GF-D8 (cell line): ENCODE measurements at regions not wholly inside any gene's neighbourhood (a gene's known extent, or its start where the extent isn't known, plus 50 kb on each side); places are given as distances from the start of the nearest gene placed in this dataset.

Experiments
- DNase-seq: peaks from one replicate; lab custom pipeline; 2025; lab: John Stamatoyannopoulos, UW

DNA sequence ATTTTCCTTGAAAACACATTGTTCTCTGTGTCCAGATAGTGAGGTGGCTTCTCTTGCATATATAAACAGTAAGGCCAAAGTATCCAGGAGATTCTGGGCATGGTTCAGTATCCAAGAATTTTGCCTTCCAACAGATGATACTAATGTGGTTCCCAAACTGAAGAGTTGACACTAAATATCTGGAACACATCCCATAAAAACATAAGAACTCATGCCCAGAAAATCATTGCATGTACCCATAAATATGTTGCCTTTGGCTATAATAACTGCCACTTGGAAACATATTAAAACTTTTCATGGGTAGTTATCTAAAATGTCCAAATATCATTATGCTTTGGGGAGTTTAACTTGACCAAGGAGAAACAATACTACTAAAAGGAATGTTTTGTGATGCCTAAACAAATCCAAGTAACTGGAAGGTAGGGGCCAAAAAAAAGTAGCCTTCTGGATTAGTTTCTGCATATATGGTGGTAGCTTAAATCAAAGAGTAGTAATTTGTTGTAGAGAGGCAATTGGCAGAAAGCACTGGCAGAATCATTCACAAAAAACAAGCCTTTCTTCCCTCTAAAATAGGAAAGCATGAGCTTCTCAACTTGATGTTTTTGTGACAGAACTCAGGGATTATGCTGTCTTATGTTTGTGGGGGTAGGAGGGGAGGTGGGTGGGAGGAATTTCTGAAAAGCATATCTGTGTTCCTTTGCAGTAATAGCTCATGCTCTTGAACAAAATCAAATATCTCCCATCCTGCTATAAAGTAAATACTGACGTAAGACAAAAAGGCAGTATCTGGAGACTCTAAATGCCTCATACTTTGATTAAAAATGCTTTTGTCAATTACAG is 753.9 kb downstream of the TUSC7 start:
- no peak for DNase-seq

DNA sequence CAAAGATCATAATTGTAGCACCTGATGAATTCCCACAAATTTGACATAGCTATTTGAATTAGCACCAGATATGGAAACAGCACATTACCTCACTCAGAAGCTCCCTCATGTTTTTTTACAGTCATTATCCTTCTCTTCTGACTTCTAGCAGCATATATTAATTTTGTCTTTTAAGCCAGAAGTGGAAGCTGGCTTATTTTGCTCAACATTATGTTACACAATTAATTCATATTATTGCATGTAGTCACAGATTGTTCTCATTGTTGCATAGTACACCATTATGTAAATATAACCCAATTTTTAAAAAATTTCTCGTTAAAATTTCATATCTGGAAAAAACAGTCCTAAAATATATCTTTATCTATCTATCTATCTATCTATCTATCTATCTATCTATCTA is 762.3 kb downstream of the TUSC7 start:
- no peak for DNase-seq

DNA sequence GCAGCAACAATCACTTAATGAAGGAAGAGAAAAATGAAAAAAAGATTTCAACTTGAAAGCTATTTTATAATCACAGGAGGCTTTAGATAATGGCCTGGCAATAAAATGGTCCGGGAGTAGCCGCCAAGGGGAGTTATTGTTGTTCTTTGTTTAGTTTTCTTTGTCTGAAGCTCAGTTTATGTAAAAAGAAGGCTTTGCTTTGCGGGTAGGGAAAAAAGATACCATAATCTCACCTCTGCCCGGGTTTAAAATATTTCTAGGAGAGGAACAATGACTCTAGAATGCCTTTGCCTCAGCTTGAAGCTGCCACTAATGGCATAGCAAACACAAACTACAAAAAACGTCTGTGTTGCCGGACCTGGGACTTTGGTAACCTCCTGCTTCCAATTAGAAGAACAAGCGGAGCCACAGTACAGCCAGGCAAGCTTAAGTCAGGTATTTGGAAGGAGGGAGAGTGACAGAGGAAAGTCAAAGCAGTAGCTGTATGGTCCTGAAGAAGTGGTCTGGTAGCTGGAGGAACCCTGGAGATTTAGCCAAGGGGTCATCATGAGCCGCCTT is 764.5 kb downstream of the TUSC7 start:
- DNase-seq: no peak

DNA sequence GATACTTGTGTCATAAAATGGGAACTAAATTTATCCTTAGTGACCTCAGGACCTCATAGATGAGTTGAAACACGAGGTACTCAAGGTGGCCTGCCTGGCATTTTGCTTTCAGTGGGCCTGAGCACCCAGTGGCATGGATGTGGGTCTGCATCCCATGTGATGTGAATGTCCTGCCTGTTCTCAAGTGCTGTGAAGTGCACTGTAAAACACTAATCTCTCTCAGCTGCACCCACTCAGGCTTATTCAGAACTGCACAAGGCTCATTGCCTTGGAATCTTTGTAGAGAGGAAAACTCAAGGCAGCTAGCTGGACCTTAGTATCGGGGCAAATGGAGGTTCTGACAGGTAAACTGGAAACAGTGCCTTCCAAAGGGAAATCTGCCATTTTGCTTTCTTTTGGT is 767.0 kb downstream of the TUSC7 start:
- no peak for DNase-seq

DNA sequence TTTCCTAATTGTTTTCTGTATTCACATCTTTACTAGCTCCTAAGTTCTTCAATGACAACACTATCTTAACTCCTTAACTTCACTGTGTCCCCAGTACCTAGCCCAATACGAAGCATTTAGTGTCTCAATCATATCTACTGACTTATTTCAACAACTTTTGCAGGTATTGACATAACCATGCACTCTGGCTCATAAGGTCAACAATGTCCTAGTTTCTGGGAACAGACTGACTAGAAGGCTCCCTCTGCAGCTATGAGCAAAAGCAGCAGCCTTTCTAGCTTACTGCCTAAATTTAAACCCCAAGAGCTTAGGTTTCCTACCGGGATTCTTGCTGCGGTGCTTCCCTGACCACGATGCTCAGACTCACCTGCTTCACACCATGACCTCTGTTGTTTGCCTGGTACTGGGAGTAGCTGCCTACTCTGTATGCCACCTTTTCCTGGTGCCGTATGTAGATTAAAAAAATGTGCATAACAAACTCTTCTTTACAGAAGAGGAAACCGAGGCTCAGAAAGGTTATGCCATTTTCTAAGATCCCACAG is 767.7 kb downstream of the TUSC7 start:
- DNase-seq: no peak

DNA sequence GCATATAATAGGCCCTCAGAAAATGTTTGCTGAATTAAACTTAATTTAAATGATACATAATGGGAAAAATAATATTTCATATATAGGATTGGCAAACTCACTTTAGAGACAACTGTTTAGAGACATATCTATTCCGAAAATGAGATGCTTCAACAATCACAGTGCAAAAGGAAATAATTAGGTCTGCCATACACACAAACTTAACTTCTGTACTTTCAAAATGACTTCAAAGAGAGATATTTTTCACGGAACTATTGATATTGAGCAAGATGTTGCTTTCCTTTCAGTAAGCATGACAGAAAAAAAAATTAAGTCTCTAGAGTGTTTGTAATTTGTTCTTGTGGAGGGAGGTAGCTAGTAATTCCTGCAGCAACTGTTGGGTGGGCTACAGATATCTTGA is 769.5 kb downstream of the TUSC7 start:
- DNase-seq: no peak

DNA sequence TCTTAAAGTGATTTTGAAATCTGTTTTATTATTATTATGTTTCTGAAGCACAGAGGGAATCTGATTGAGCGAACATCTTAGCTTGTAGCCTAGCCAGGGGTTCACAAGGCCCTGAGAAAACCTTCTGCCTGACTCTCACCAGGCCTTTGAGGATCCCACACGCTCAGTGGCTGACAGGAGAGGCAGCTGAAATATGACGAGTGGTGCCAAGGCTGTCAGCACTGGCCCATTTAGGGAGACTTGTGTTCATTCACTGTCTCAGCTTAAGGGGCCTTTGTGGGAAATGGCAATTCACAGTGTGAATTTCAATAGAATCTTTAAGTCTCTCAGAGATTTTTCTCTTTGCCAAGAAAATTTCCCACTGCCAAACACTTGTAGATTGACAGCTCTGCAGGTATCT is 770.9 kb downstream of the TUSC7 start:
- DNase-seq: no peak

DNA sequence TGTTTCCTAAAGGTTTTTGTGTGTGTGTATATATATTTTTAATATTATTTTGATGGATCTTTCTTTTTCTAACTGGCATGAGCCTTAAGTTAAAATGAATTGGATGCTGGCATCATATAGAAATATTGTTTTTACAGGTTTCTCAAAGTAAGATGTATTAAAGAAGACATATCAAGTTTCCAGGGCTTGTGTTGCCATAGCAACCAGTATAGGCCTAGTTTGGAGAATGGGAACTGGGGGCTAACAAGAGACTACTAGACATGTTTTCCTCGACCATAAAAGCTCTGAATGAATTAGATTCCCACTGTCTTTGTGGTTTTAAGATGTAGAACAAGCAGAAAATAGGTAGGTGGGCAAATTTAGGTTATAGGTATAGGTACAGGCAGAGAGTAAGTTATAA is 771.4 kb downstream of the TUSC7 start:
- no peak for DNase-seq

DNA sequence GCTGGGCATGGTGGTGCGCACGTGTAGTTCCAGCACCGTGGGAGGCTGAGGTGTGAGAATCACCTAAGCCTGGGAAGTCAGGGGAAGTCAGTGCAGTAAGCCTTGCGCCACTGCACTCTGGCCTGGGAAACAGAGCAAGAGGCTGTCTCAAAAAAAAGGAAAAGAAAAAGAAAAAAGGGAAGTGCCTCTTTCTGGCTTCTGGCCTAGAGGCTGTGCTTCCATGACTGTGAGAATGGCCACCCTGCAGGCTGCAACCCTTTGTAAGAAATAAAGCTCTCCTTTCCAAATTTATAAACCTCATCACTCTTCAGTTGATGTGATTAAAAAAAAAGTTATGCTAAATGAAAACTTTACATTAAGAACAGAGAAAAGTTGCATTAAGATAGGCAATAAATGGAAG is 774.3 kb downstream of the TUSC7 start:
- DNase-seq: no peak

DNA sequence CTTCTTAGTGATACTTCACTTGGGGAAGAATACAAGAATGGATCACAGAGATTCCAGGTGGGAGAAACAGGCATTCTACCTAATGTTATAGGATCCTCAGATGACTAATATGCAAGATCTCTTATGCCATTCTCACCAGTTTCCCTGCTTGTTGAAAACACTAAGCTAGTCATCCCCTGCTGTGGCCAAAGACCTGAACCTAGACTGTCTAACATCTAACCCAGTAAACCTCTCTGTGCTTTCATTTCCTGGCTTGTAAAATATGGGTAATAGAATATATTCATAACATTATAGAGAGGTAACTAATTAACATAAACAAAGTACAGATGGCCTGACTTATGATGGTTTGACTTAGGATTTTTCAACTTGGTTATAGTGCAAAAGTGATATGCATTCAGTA is 776.3 kb downstream of the TUSC7 start:
- no peak for DNase-seq

DNA sequence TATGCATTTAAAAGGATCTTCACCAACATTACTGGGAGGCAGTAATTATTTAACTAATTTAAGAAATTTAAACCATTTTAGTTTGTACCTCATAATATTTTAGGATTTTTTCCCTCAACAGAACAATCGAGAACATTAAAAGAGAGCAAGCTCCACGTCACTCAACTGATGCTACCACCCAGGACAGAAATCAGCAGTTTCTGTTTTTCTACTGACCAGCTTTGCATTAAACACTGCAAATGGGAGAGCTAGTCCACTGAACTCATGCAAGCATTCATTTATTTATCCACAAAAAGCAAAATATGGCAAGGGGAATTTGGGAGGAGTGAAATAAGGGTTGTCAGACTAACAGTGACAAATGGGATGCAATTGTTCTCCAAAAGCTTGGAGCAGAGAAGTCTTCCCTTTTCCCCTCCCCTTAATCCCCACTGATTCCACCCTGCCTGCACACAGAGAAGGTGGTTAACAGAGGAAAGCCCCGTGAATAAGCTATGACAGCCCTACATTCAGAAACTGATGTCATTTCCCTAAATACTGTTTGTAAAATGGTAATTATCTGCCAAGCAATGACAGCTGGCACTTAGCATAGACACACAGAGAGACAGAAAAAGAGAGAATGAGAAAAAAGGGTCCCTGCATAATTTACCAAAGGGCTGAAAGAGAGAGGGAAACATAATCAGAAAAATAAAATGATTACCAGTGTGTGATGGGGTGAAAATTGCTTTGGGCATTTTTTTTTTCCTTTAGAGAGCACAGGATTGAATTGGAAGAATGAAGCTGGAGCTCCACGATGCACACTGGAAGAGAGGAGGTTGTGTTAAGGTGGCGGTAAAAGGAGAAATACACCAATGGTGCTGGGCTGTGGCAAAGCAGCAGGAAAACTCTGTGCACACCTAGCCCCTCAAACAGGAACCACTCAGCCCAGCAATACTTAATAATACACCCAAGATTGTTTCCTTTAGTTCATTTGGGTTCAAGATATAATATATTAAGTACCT is 777.4 kb downstream of the TUSC7 start:
- DNase-seq: no peak

DNA sequence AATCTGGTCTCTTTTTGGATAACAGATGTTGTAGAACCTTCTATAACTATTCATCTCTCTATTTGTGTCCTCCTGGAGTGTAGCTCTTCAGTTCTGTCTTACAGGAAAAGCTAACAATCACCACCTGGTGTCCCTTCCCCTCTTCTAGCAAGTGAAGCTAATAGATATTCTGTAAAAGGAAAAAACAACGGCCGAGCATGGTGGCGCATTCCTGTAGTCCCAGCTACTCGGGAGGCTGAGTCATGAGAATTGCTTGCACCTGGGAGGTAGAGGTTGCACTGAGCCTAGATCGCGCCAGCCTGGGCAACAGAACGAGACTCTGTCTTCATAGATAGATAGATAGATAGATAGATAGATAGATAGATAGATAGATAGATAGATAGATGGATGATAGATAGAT is 779.4 kb downstream of the TUSC7 start:
- no peak for DNase-seq

DNA sequence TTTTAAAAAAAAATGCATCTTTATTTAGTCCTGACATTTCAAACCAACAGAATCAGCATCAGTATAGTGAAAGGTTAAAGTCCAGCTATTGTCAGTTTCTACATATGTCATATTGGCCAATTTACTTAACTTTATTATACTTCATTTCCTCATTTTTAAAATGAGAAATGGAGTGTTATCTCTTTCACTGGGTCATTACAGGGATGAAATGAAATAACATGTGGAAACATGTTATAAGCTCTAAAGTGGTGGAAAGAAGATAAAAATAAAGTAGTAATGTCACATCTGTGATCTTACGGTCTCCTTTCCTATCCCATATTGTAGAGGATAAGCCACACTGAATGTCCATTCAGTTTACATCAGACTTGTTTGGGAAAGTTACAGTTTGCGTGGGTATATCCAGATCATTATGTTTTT is 780.1 kb downstream of the TUSC7 start:
- DNase-seq: no peak

DNA sequence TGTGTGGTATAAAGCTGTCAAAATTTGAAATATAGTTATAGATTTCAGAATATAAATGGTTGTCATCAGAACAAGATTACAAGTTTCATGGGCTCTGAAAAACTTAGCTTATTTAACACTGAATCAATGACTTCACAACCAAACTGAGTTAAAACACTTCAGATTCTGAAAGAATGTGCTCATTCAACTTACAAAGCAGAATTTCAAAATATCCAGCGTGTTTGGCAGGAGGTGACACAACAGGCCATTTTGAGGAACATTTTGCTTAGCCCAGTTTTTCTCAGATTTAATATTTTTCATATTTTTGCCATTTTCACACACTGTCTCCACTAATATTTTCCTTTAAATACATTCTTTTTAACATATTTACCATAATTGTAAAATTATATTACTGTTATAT is 781.1 kb downstream of the TUSC7 start:
- DNase-seq: no peak

DNA sequence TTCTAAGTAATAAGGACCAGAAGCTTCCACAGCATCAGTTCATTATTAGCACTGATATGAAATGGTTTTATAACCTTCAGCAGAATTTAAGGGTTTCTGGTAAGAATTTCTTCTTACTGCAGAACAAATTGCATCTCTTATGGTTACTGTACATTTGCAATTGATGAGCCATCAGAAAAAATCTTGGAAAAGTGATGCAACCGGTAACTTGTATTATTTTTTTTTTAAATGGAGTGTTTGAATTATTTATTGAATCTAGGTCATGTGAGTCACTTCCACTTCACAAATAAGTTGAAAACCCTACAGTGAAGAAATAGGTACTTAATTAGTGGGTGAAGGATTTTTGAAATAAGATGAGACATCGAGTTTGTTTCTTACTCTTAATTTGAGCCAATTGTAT is 786.0 kb downstream of the TUSC7 start:
- DNase-seq: no peak

DNA sequence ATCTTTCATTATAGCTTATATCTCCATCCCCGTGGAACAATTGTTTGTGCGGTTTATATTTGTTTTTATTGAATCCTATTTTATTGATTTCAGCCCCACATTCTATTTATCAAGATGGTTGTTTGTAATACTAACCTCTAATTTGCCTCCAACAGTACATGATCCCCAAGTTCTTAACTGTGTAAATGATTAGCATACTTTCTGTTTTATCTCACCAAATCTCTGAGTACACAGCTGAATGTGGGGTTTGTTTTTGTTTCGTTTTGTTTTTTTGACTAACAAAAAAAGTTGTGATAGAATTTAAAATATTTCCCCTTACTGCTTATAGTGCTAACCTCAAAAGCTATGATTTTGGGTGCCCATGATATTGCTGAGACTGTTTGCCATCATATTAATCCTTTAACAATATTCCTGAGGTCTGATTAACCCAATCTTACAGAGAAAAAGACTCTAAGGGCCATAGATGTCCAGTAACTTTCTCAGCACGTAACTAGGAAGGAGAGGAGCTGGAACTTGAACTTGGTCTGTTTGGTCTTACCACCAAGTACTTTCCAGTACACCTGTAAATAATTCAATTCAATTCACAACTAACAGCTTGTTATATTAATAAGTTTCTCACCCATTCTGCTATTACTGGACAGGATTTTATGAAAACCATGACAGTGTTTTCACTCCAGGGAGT is 789.8 kb downstream of the TUSC7 start:
- no peak for DNase-seq

DNA sequence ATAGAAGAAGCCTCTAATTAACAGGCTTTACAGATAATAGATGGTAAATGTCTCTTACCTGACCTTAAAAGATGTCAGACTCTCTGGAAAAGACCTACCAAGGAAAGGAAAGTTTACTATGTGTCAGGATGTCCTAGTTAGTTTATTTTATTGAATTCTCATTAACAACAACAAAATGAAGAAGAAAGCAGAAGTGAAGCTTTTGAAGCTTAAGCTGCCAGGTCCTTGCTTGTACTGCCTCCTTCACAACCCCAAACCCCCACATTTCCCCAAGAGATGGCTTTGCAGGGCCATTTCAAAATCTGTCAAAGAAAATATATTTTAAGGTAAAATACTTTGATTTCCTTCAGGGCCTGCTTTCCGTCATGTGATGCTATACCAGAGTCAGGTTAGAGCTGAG is 798.4 kb downstream of the TUSC7 start:
- DNase-seq: no peak

DNA sequence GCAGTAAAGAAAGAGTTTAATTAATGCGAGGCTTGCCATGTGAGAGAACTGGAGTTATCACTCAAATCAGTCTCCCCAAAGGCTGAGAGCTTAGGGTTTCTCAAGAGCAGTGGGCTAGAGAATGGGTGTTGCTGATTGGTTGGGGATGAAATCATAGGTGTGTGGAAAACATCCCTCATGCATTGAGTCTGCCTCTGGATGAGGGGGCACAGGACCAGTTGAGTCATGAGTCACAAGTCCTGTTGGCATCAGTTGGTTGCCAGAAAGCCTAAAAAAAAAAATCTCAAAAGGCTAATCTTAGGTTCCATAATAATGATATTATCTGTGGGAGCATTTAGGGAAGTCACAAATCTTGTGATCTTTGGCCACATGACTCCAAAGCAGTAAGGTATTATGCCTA is 800.3 kb downstream of the TUSC7 start:
- no peak for DNase-seq

DNA sequence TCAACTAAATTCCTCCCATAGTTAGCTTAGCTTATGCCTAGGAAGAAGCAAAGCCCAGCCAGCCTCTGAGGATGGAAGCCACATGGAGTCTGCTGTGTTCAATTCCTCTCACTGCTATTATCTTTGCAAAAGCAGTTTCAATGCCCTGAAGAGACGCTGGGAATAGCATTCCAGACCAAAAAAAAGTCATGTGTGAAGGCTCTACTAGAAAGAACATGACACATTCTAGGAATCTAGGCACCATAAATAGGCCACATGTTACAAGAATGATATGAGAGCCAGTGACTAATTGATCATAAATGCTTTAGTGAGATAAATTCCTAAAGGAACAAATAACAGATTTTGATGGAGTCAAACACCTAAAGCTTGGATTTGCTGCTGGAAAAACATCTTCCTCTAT is 800.8 kb downstream of the TUSC7 start:
- DNase-seq: no peak

DNA sequence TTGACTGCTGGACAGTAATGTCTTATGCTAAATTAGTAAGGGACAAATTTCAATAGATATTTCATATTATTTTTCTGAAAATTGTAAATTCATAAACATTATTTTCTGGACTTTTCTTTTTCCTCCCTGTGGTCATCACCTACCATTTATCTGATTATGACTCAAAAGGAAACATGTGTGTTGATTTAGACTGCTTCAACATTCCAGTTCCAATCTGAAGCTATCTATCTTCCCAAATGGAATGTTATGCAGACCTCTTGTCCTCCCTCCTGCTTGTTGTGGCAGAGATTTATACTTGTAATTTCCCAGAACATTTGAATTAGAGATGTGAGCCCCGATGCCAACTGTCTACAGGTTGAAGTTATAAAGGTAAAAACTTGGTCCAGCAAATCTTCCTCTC is 803.4 kb downstream of the TUSC7 start:
- no peak for DNase-seq

DNA sequence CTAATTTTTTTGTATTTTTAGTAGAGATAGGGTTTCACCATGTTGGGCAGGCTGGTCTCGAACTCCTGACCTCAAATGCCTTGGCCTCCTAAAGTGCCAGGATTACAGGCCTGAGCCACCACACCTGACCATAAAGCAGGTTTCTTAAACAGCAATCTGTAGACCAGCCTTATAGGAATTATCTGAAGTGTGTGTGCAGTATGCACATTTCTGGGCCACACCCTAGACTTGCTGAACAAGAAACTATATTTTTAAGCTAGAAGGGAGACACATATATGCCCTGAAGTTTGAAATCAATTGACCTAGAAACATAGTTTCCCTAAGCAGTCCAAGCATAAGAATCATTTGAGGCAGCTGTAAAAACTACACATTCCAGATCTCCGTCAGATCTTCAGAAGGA is 805.7 kb downstream of the TUSC7 start:
- no peak for DNase-seq

DNA sequence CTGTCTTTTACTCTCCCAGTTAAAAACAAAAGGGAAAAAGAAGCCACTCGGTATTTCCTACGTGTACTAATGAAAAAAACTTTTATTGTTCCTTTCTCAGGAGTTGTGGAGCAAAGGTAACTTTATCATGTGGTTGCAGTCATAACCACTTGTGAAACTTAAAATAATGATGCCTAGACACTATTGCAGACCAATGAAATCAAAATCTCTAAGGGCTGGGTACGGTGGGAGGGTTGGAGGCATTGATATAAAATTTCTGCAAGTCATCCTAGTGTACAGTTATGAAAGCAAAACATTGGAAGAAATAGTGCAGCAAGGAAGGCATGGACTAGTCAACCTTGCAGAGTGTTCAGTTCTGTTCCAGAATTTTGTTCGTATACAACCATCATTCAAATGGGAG is 808.8 kb downstream of the TUSC7 start:
- no peak for DNase-seq
